HG02798 (cell line): ENCODE measurements at regions not wholly inside any gene's neighbourhood (a gene's known extent, or its start where the extent isn't known, plus 50 kb on each side); places are given as distances from the start of the nearest gene placed in this dataset.

Experiments used
- ATAC-seq: cut with Tn5 transposase; IDR thresholded peaks from one replicate; pipeline ENCODE4 v1.9.1; 2021; ENCODE audit warnings: mild to moderate bottlenecking; ENCODE audit not compliant: unreplicated experiment, poor library complexity

GRCh38 chr4:89439533-89439932 is 131.9 kb upstream of the GPRIN3 start:
- ATAC-seq = no peak

DNA sequence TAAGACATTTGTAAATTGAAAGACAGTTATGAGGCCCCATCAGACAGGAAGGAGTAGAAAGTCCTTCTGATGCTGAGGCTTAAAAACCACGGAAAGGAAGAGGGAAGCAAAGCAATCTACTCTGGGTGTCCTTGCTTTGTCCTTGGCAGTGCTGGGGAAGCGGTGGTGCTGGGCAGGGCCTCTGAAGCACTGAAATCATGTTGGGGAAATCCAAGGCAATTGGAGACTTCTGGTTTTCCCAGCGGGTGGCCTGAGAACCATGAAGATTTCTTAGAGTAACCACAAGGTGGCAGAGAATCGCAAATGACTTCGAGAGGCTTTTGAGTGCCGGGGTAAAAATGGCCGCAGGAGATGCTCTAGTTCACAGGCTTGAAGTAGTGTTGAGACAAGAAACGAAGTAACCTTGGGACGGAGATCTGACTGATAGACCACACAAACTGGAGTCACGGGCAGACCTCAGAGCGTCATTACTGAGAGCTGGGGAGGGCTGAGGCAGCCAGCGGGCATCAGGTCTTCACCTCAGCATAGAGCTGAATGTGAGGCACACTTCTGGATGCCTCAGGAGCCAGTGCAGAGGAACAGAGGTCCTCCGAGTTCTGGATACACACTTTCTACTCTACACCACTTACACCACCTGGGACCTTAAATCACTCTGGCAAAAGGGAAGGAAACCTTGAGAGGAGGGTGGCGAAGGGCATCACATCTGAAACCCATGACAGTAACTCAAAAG is 130.7 kb upstream of the GPRIN3 start:
- ATAC-seq = peak; percentile 83

- peak; percentile 69 for ATAC-seq
Observed at GRCh38 chr4:89434364-89434988, 126.9 kb upstream of the GPRIN3 start.

DNA sequence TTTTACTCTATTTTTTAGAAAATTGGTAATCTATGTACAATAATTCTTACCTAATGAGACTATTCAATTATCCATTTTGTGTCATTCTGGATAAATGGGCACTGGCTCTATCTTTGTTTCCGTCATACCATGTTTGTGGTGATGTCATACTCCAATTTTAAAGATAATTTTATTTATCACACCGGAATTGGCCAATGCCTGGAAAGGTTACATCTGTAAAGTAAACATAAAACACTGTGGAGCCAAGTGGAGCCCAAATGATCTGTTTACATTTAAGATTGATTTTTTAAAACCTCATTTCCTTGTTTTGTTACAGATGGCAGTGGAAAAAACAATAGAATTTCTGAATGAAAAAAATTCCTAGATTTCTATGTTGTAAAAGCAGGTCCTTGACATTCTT is 120.2 kb upstream of the GPRIN3 start:
- ATAC-seq = no peak

DNA sequence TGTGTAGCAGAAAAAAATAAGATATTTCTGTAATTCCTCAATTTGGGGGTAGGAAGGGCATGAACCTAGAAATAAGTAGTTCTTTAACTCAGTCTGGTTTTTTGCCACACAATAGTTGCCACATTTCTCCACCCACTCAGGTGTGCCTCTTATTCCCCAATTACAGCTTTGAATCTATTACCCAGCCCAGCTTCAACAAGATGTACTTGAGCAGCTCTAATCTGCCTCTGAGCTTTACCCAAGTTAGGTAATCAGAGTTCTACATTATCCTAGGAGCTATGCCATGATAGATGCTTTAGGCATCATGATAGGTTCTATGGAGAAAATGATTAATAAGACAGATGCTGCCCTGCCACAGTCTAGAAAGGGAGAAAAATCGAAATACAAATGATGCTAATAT is 117.4 kb upstream of the GPRIN3 start:
- no peak for ATAC-seq

- no peak for ATAC-seq
Observed at GRCh38 chr4:89422441-89422990, 114.9 kb upstream of the GPRIN3 start.

- ATAC-seq = no peak
Observed at GRCh38 chr4:89420507-89420906, 112.9 kb upstream of the GPRIN3 start.

DNA sequence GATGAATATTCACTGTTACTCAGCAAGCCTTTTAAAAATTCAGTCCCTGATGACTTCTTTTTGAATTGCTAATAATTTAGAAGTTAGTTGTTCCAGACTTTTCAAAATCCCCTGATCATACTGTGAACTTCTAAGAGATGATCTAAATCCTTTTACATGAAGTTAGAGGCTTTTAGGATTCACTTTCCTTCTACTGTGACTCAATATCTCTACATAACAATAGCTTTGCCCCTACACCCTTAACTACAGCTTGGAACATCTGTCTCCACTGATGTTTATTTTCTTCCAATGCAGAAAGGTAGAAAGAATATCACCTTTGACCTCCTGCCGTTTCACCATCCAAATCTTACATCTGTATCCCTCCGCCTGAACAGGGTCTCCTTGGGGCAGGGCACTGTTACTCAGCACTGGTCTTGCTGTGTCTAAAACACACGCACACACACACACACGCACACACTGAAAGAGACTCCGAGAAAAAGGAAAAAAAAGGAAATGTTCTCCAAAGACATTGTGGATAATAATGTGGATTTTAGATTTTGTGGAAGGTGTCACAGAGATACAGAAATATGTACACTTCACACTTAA is 111.6 kb upstream of the GPRIN3 start:
- no peak for ATAC-seq

- ATAC-seq = no peak
Observed at GRCh38 chr4:89416960-89417359, 109.4 kb upstream of the GPRIN3 start.

DNA sequence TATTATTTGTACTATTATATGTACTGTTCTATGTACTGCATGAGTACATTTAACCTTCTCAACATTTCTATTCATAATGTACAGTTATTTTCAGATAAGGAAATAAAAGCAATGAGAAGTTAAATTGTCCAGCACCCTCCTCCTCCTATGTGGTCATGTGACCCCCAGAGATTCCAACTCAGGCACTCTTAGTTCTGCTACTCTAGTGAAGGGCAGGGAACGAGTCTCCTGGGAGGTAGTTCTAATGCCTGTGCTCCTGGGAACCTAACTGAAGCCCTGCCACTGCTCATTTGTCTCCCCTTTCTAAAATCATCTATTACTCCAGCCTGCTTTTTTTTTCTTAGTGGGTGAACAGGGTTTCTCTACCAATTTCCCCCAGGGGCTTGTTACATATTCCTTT is 105.9 kb upstream of the GPRIN3 start:
- no peak for ATAC-seq

- ATAC-seq = no peak
Observed at GRCh38 chr4:89411539-89412309, 104.1 kb upstream of the GPRIN3 start.

GRCh38 chr4:89410687-89411086 is 103.1 kb upstream of the GPRIN3 start:
- ATAC-seq = no peak

DNA sequence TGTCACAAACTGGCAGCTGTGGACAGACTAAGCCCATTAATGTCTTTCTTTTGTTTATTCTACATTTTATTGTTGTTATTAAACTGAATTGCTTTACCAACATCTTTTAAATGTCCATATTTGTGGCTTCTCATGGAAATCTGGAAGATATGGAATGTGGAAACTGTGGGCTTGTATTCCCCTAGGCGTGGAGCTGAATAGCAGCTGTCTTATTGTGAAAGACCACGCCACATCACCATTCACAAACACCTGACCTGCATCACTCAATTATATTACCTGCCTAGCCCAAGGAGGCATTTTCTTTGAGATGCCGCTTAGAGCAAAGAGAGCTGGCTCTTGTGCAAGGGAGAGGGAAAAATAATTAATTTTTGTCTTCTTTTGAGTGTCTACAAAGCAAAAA is 96.9 kb upstream of the GPRIN3 start:
- ATAC-seq = no peak

- ATAC-seq = no peak
Observed at GRCh38 chr4:89403826-89404225, 96.2 kb upstream of the GPRIN3 start.

- ATAC-seq = no peak
Observed at GRCh38 chr4:89400287-89401035, 92.9 kb upstream of the GPRIN3 start.

GRCh38 chr4:89398644-89399043 is 91.0 kb upstream of the GPRIN3 start:
- ATAC-seq = no peak

- no peak for ATAC-seq
Observed at GRCh38 chr4:89398146-89398545, 90.5 kb upstream of the GPRIN3 start.

GRCh38 chr4:89397441-89397840 is 89.8 kb upstream of the GPRIN3 start:
- no peak for ATAC-seq

DNA sequence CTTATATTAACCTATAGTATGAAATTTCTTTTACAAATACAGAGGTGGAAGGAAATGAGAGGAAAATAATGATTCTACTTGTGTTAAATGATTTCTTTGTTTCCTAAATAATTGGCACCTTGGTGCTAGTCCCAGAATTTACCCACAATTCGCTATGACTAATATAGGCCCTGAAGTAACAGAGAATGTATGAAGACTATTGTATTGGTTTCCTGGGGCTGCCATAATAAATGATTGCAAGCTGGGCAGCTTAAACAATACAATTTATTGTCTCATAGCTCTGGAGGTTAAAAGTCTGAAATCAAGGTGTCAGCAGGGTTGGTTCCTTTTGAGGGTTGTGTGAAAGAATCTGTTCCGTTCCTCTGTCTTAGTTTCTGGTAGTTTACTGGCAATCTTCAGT is 74.8 kb upstream of the GPRIN3 start:
- no peak for ATAC-seq

DNA sequence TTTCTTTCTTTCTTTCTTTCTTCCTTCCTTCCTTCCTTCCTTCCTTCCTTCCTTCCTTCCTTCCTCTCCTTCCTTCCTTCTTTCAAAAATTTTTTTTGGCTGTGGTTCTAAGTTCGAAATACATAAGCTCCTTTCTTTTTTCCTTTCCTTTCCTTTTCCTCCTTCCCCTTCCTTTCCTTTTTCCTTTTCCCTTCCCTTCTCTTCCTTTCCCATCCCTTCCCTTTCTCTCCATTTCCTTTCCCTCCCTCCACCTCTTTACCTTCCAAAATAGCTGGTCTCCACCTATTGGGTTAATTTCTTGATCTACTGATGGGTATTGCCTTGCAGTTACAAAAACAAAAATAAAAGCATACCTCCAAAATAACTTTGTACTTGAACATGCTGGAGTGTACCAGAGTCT is 73.4 kb upstream of the GPRIN3 start:
- no peak for ATAC-seq
